OCI-LY1 (cell line): ENCODE measurements at regions not wholly inside any gene's neighbourhood (a gene's known extent, or its start where the extent isn't known, plus 50 kb on each side); places are given as distances from the start of the nearest gene placed in this dataset.

Source experiments
- H2AFZ ChIP-seq: fragments of 200-600 bp; sonication (generic), shearing (Covaris generic); 2 replicates; pipeline ENCODE4 v1.6.0; 2014; ENCODE audit warnings: antibody characterized with exemption, mild to moderate bottlenecking, low read length
- H3F3A ChIP-seq: fragments of 200-600 bp; sonication (generic), shearing (Covaris generic); 2 replicates; pipeline ENCODE4 v1.6.0; 2014; ENCODE audit warnings: mild to moderate bottlenecking, antibody characterized with exemption, low read length, moderate library complexity; ENCODE audit not compliant: insufficient read depth
- H3K27ac ChIP-seq: fragments of 200-600 bp; sonication (generic); 2 replicates; pipeline ENCODE4 v1.5.1; 2014; ENCODE audit warnings: low read length, mixed run types, mild to moderate bottlenecking, low read depth; ENCODE audit not compliant: poor library complexity, severe bottlenecking
- H3K27me3 ChIP-seq: fragments of 200-600 bp; sonication (generic); 2 replicates; pipeline ENCODE4 v1.6.0; 2014; ENCODE audit warnings: antibody characterized with exemption, mild to moderate bottlenecking, low read length, moderate library complexity; ENCODE audit not compliant: insufficient read depth
- H3K36me3 ChIP-seq: fragments of 200-600 bp; sonication (generic); 2 replicates; pipeline ENCODE4 v1.6.1; 2014; ENCODE audit warnings: mild to moderate bottlenecking, antibody characterized with exemption, low read length, moderate library complexity, mixed read lengths; ENCODE audit not compliant: insufficient read depth
- H3K4me1 ChIP-seq: fragments of 200-600 bp; sonication (generic); 2 replicates; pipeline ENCODE4 v1.5.1; 2014; ENCODE audit warnings: mild to moderate bottlenecking, low read length, moderate library complexity; ENCODE audit not compliant: insufficient read depth, severe bottlenecking
- H3K4me2 ChIP-seq: fragments of 200-600 bp; sonication (generic), shearing (Covaris generic); 2 replicates; pipeline ENCODE4 v1.6.1; 2014; ENCODE audit warnings: low read length
- H3K4me3 ChIP-seq: fragments of 200-600 bp; sonication (generic); 2 replicates; pipeline ENCODE4 v1.5.1; 2014; ENCODE audit warnings: low read length, low read depth, mild to moderate bottlenecking, mixed read lengths; ENCODE audit not compliant: poor library complexity, severe bottlenecking
- H3K79me2 ChIP-seq: fragments of 200-600 bp; shearing (Covaris generic); 2 replicates; pipeline ENCODE4 v1.6.1; 2016; ENCODE audit warnings: mixed run types, low read length, mixed read lengths; ENCODE audit not compliant: insufficient read depth
- H3K9ac ChIP-seq: fragments of 200-600 bp; sonication (generic), shearing (Covaris generic); 2 replicates; pipeline ENCODE4 v1.6.1; 2014; ENCODE audit warnings: mild to moderate bottlenecking, low read length, mixed read lengths
- H3K9me2 ChIP-seq: fragments of 200-600 bp; sonication (generic), shearing (Covaris generic); 2 replicates; pipeline ENCODE4 v1.6.1; 2014; ENCODE audit warnings: low read depth, mild to moderate bottlenecking, low read length, mixed read lengths
- H3K9me3 ChIP-seq: fragments of 200-600 bp; shearing (Covaris generic); 2 replicates; pipeline ENCODE4 v1.6.1; 2014; ENCODE audit warnings: low read length, mixed read lengths
- H4K20me1 ChIP-seq: fragments of 200-600 bp; sonication (generic), shearing (Covaris generic); 2 replicates; pipeline ENCODE4 v1.6.0; 2016; ENCODE audit warnings: mild to moderate bottlenecking, low read length; ENCODE audit not compliant: insufficient read depth
- CTCF ChIP-seq: fragments of 200-600 bp; sonication (generic), shearing (Covaris generic); IDR thresholded peaks from 2 replicates; pipeline ENCODE4 v1.5.1; 2017; ENCODE audit warnings: mild to moderate bottlenecking, antibody characterized with exemption, low read length, moderate library complexity, mixed read lengths
- EZH2 ChIP-seq: fragments of 200-600 bp; sonication (generic), shearing (Covaris generic); IDR thresholded peaks from 2 replicates; pipeline ENCODE4 v1.8.0; 2017; ENCODE audit warnings: borderline replicate concordance, mixed run types, mild to moderate bottlenecking, antibody characterized with exemption, low read length, moderate library complexity, mixed read lengths

- Histone ChIP-seq H3K9me2 (no peaks in the 10 kb centered on the region), H3K4me2 (no peak overlapping the region), H3K9ac (no peak overlapping the region), H4K20me1 (no peaks in the 10 kb centered on the region), H3K4me3 (no peak overlapping the region), H3K9me3 (no peaks in the 10 kb centered on the region), H3K36me3 (no peaks in the 10 kb centered on the region), H2AFZ (no peak overlapping the region), H3K27me3 (no peaks in the 10 kb centered on the region), H3K27ac (no peak overlapping the region), H3K4me1 (no peaks in the 10 kb centered on the region), H3F3A (no peaks in the 10 kb centered on the region), H3K79me2 (no peaks in the 10 kb centered on the region)
- TF ChIP-seq EZH2 (no peak), CTCF (no peak)
Measured at GRCh38 chr13:31956980-31957644, 74.5 kb upstream of the FRY start.

GRCh38 chr13:31957772-31958171 lies 73.8 kb upstream of the FRY start:
- Histone ChIP-seq H3K27me3 (no peaks in the 10 kb centered on the region), H3K36me3 (no peaks in the 10 kb centered on the region), H3K4me3 (no peak overlapping the region), H3K79me2 (no peaks in the 10 kb centered on the region), H3K4me2 (no peak overlapping the region), H3K9ac (no peak overlapping the region), H3K27ac (no peak overlapping the region), H2AFZ (no peak overlapping the region), H4K20me1 (no peaks in the 10 kb centered on the region), H3K9me2 (no peaks in the 10 kb centered on the region), H3F3A (no peaks in the 10 kb centered on the region), H3K4me1 (no peaks in the 10 kb centered on the region), H3K9me3 (no peaks in the 10 kb centered on the region)
- no peak for TF ChIP-seq CTCF
- TF ChIP-seq EZH2 = no peak

GRCh38 chr13:31962731-31963370 lies 68.7 kb upstream of the FRY start:
- Histone ChIP-seq H3F3A (no peaks in the 10 kb centered on the region), H2AFZ (no peak overlapping the region), H4K20me1 (no peaks in the 10 kb centered on the region), H3K9me2 (no peaks in the 10 kb centered on the region), H3K27me3 (no peaks in the 10 kb centered on the region), H3K4me3 (no peak overlapping the region), H3K4me1 (peaks cover 4% of the 10 kb centered on the region), H3K79me2 (no peaks in the 10 kb centered on the region), H3K9ac (no peak overlapping the region), H3K9me3 (no peaks in the 10 kb centered on the region), H3K4me2 (no peak overlapping the region), H3K36me3 (no peaks in the 10 kb centered on the region), H3K27ac (no peak overlapping the region)
- TF ChIP-seq EZH2 (no peak), CTCF (no peak)
